Stimulated activated CD8-positive, alpha-beta memory T cell treated with anti-CD3 and anti-CD28 coated beads, Interleukin-15, amount 100 ng/mL, for 48 hours (primary cell): ENCODE measurements at regions not wholly inside any gene's neighbourhood (a gene's known extent, or its start where the extent isn't known, plus 50 kb on each side); places are given as distances from the start of the nearest gene placed in this dataset.

Experiments used
- DNase-seq, 2 donors: peaks; one replicate each; pipeline ENCODE4 v3.0.0-alpha.2; 2020; ENCODE audit warnings: low read depth in 2 of 2

DNA sequence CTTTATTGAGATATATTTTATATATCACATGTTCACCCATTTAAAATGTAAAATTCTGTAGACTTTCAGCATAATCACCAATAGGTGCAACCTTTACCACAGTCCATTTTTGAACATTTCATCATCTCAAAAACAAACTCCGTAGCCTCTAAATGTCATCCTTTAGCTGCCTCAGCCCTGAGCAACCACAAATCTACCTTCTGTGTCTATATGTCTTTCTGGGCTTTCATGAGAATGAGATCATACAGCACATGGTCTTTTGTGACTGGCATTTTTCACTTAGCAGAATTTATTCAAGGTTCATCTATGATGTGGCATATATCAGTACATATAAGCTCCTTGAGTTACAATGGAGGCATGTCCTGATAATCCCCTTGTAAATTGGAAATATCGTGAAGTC lies 320.5 kb downstream of the ETS1 start:
- DNase-seq, result no peak

GRCh38 chr11:128262463-128263345 lies 324.7 kb downstream of the ETS1 start:
- no peak for DNase-seq

GRCh38 chr11:128261011-128261421 lies 326.3 kb downstream of the ETS1 start:
- DNase-seq, result no peak

DNA sequence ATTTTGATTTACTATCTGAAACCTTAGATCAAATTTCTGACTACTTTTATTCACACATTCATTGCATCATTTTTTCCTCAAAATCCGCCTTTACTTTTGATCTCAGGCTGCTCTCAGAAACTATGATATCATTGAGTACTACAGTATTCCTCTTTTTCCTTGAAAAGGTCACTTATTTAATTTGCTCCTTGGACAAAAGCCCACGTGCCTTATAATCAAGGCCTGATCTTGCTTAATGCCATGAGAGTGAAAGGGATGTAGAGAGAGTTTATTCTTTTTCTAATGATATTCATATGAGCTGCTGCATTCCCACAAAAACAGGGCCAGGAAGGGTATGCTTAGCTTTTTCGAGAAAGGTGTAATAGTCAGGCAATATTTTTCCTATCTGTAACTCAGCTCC lies 327.0 kb downstream of the ETS1 start:
- DNase-seq, result no peak

DNA sequence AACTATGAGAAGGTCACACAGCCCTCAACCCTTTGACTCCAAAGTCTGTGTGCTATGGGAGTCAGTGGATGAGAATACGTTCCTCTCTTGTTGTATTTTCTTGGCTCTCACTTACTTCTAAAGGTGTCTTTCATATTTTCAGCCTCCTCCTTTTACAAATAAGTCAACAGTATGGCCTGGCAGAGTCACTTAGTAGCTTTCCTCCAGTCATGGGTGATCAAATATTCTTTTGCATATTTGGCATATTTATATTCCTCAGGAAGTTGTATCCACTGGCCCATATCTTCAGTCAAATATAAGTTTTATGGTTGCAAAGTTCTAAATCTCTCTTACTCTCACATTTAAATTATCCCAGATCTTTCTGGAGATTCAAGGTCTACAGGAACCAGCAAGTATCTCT lies 327.5 kb downstream of the ETS1 start:
- DNase-seq, result no peak

DNA sequence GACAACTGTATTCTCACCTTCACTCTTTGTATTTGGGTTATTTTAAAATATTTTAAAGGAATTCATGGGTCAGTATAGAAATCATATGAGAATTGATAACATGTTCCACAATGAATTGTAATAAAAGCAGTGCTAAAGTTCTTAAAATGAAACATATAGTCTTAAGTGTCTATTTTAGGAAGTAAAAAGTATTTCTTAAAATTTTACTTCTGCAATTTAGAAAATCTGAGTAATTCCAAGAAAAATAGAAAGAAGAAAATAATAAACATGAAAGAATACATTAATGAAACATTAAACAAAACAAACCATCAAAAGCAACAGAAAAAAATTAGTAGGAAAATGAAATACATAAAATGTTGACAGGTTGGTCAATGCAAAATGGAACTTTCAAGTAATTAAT lies 332.4 kb downstream of the ETS1 start:
- no peak for DNase-seq

DNA sequence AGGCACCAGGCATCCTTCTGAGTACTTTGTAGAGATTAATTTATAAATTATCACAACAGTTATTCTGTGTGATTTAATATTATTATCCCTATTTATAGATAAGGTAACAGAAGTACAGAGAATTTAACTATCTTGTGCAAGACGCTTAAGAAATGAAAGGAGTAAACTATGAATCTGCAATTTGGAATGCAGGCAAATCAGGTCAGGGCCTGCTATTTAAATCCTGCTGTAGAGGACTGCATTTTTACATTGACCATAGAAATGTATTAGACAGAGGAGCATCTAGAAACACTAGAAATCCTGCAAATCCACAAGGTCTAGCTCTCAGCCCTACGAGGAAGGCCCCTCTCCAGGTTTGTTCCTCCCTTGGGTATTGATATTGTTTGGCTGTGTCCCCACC lies 336.2 kb downstream of the ETS1 start:
- no peak for DNase-seq

DNA sequence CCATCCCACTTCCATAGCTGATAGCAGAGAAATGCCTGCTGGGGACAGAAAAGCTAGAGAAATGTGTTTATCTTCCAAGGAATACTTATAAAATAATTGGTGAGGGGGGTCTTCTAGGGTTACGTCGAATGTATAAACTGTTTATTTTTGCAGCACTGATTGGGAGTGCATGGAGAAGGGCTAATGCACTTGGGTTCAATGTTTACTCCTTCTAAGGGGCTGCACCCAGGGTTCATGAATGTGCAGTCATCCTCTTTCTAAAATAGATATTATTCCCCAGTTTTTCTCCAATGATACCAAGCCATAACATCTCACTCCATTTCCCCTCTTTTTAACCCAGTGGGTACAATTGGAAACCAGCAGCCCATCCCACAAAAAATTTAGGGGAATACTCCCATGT lies 336.9 kb downstream of the ETS1 start:
- no peak for DNase-seq

GRCh38 chr11:128246810-128247594 lies 340.4 kb downstream of the ETS1 start:
- DNase-seq, result no peak

GRCh38 chr11:128246364-128246801 lies 341.0 kb downstream of the ETS1 start:
- DNase-seq, result no peak

GRCh38 chr11:128244871-128245270 lies 342.5 kb downstream of the ETS1 start:
- no peak for DNase-seq

DNA sequence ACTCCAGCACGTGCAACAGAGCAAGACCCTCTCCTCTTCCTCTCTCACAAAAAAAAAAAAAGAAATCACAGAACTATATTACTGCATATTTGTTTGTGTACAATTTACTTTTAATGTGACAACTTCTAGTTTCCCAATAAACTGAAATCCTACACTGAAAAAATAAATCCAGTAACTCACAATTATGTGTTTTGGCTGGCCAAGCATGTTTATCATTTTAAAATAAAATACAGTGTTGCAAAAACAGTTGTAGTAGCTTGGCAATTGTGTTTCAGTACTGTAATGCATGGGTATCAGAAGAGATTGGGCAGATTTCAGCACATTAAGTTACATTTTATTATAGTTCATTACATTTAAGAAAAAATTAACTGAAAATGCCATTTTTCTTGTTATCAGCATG lies 344.9 kb downstream of the ETS1 start:
- no peak for DNase-seq

DNA sequence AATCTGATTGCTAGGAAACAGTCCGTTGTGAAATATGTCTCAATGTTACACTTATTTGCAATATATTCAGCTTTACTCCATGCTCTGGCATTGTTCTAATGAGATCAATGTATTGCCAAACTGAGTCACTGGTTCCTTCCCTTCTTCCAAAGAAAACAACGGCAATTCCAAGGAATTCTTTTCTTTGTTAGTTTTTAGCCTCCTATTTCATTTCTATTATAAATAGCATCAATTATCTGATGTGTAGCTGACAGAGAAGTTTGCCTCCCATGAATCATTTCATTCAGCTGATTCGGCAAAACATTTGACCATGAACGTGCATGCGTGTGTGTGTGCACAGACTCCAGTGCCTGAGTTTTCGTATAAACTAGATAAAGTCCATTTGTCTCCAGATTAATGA lies 346.8 kb downstream of the ETS1 start:
- no peak for DNase-seq

- DNase-seq, result no peak
Measured at GRCh38 chr11:128239306-128239705, 348.1 kb downstream of the ETS1 start.

DNA sequence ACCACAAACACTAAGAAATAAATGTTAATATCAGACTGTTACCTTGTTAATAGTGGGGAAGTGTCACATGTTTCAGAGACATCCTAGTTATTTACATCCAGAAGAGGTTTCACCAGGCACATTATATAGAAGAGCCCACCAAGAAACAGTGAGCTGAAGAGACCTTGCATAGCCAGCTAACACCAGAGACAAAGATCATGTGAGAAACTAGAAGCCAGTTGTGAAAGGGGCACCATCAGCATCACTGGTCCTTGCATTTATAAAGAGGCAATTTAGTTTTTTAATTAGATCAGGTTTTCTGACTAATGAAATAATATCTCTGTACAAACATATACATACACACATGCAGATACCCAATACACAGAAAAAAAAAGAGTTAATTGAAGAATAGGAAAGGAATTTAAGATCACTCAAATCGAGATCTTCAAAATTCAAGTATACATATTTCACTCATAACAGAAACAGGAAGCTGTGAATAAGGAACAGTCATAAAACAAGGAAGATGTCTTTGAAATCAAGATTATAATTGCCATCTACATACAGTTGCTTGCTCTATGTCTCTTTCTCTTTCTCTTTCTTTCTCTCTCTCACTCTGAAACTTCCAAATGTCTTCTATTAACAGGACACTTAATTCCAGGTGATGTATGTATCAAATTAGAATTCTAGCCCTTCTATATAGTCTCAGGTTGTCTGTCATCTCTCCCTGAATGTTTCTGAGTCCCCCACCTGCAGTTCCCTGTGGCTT lies 348.7 kb downstream of the ETS1 start:
- DNase-seq, result no peak

DNA sequence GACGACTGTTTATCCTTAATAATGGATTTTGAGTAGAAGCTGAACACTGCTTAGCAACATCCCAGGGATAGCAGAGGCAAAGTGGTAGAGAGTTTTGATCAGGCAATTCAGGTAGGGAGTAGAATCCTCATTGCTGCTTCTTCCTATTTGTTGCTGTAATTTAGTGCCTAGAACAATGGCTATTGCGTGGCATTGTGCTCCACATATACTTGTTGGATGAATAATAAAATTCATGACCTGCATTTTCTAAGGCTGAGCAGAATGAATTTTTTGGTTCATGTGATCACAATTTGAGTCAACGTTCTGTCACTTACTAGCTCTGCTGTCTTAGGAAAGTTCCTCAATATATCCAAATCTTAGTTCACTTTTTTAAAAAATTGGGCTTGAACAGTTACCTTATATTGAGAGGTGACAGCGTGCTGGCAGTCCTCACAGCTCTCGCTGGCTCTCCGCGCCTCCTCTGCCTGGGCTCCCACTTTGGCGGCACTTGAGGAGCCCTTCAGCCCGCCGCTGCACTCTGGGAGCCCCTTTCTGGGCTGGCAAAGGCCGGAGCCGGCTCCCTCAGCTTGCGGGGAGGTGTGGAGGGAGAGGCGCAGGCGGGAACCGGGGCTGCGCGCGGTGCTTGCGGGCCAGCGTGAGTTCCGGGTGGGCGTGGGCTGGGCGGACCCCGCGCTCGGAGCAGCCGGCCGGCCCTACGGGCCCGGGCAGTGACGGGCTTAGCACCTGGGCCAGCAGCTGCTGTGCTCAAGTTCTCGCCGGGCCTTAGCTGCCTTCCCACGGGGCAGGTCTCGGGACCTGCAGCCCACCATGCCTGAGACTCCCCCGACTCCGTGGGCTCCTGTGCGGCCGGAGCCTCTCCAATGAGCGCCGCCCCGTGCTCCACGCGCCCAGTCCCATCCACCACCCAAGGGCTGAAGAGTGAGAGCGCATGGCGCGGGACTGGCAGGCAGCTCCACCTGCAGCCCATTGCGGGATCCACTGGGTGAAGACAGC lies 350.6 kb downstream of the ETS1 start:
- DNase-seq, result no peak

GRCh38 chr11:128235958-128236357 lies 351.4 kb downstream of the ETS1 start:
- no peak for DNase-seq

GRCh38 chr11:128235426-128235825 lies 351.9 kb downstream of the ETS1 start:
- DNase-seq, result no peak

DNA sequence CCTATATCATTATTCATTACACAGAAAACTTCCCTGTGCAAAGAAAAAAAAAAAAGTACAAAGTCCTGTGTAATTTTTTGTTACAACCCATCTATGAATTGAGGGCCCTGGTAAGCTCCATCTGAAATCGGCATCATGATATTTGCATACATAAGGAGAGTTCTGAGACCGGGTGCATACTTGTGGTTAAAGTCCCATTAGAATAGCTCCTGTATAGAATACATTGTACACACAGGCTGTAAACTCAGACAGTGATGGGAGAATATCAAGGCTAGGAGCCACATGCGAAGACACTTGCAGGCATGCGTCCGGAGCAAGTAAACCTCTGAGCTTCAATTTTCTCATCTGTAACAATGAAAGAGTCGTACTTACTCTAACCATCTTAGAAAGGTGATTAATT lies 353.2 kb downstream of the ETS1 start:
- no peak for DNase-seq

DNA sequence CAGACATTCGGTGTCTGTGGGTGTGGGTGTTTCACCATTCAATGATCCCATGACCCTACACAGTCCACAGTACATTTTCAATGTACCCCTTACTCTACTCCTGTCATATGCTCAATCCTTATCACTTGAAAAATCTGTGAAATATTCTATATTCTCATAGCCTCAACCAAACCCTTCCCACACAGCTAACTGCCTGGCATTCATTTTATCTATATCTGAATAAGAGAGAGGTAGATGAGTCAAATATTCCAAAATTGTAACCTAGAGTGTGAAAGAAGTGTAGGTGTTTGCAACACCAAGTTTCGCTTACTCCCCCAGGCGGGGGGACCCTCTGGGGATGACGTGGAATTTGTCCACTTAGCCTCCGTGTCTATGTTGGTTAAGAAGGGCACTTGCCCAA lies 354.8 kb downstream of the ETS1 start:
- DNase-seq, result peak; percentile 63 to 72

DNA sequence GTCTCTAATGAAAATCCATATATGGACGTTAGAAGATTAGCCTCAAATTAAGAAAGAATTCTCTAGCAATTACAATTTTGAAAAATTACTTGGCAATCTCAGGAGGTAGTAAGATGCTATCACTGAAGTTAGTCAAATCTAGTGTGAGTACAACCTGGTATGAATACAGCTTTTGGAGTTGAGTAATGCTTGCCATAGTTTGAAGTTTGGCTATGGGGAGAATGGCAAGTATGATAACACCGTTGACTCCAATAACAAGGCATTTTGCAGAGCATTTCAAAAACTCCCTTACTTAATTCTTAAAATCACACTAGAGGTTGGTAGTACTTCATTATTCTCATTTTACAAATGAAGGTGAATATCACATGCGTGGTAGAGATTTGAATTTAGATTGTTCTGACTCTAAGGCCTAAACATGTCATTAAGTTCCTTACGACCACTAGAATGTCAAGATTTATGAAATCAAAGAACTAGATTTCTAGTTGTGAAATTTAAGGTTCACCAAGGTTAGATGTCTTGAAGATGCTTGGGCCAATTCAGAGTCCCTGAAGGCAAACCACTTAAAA lies 355.4 kb downstream of the ETS1 start:
- no peak for DNase-seq
